D341Med (cell line): ENCODE measurements at regions not wholly inside any gene's neighbourhood (a gene's known extent, or its start where the extent isn't known, plus 50 kb on each side); places are given as distances from the start of the nearest gene placed in this dataset.
"Not testable (repeated sequence)": the region's sequence is repeated elsewhere in the genome, so short reads cannot be mapped to it uniquely, and the experiment has no call there.

ENCODE experiments used
- DNase-seq: peaks from one replicate; pipeline ENCODE4 v3.0.0; 2012; ENCODE audit warnings: low spot score

DNA sequence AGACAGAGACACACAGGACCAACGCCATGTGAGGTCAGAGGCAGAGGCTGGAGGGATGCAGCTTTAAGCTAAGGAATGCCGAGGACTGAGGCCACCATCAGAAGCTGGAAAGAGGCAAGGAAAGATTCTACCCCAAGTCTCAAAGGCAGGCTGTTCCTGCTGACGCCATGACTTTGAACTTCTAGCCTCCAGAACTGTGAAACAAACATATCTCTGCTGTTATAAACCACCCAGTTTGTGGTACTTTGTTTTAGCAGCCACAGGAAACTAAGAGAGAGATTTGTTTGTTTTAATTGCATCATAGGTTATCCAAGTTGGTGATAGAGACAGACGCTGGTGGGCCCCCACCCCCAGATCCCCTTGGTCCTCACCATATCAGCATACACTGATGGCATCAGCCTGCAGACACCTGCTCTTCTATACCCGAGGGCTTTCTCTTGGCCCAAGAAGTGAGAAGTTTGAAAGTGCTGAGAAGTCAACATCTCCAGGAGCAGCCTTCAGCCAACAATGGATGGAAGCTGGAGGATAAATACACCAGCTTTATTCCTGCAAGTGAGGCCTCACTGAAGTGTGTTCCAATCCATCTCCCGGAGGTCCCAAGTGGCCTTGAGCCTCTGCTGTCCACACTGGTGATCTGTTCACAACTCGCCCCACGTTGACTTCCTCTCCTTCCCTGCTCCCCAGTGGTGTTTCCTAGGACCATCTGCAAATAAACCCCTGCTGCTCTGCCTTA lies 154.7 kb downstream of the BTBD3 start:
- DNase-seq, result no peak

DNA sequence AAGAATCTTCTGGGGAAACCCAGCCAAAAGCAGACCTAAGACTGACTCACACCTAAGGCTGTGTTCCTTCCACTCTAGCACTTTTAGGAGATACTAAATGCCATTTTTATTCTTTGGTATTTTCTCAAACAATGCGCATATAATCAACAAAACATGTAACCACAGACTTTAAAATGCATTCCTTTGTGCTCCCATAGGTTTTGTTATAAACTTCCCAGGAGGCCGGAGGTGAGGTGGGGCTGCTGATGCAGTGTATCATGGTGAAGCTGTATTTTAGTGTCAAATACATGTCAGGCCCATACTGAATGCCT lies 155.2 kb downstream of the BTBD3 start:
- no peak for DNase-seq

DNA sequence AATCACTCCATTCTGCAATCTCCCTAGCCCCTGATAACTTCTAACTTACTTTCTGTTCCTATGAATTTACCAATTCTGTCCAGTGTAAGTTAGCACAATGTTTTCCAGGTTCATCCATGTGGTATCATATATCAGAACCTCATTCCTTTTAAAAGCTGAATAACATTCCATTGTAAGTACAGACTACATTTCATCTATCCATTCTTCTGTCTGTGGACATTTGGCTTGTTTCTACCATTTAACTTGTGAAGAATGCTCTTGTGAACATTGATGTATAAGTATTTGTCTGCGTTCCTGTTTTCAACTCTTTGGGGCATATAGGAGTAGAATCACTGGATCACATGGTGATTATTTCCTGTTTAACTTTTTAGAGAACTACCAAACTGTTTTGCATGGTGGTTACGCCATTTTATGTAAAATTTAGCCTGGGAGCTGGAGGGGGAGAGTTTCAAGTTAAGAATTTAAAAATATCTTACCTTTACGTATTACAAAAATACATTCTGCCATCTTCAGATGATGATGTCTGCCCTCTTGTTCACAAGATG lies 156.5 kb downstream of the BTBD3 start:
- no peak for DNase-seq

DNA sequence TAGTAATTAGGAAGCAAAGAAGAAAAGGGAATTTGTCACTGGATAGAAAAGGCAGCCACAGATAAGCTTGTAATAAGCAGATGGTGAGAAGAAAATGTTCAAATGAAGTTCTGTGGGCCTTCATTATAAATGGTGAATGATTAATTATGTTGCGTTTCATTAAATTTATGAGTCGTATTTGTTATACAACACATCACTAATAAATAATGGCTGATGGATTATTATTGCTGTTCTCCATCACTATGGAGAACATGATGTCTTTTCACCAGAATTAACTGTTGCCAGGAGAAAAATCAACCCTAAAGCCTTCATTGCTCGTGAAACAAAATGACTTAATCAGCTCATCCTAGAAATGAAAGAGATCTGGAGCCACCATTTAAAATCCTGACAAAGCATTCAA lies 158.5 kb downstream of the BTBD3 start:
- DNase-seq, result no peak

DNA sequence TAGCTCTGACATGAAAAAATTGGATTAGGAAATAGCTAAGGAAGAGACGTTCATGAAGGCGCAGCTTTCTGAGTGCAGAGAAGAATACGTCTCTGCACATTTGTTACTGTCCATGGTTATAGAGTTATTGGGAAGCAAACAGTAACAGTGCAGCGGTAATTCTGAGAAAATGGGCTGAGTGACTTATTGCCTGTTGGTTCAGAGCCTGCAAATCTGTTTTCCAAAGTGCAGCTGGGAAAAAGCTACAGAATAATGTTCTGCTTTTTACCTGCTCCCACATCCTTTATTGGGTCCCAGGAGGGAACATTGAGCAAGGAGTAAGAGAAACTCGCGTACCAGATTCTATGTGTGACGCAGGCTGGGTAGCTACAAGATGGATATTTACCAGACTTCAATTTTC lies 160.2 kb downstream of the BTBD3 start:
- DNase-seq, result no peak

DNA sequence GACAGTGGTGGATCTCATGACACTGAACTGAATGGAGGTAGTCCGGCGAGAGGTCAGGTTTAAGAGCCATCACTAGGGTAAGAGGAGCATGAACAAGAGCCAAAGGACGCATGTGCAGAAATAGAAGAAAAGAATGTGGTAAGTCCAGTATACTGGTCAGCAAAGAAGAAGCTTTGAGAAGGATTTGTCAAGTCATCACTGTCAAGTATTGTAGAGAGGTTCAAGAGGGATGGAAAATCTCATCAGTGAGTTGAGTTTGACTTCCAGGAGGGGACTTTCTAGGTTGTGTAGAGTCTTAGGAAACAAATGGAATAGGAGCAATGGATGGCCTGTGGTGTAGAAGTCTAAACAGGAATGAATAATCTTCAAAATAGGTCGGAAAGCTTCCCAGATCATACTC lies 161.8 kb downstream of the BTBD3 start:
- DNase-seq, result no peak

DNA sequence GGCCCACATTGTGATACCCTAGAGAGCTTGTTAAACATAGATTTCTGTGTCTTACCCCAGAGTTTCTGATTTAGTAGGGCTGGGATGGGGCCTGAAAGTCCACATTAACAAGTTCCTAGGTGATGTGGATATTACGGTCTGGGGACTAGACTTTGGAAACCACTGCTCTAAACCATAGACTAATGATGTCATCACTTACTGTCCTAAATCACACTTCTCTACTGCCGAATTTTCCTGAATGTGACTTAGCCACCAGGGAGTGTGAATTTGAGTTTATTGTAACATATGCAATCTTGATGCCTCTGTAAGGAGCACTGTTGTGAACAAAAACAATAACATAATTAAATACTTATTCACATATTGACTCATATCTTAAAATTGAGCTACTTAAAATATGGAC lies 165.6 kb downstream of the BTBD3 start:
- no peak for DNase-seq

DNA sequence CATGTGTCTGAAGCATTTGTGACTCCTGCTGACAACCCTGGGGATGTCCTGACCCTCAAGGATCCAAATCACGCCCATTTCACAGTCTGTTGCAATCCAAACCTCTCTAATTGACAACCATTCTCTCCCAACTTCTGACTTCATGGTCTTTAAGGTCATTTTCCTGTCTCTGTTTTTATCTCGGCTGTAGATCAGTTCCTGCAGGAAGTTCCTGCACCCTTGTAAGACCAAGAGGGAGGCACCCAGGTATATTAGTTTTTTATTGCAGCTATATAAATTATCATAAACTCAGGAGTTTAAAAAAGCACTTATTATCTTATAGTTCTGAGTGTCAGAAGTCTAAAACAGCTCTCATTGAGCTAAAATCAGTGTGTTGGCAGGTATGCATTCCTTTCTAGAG lies 166.8 kb downstream of the BTBD3 start:
- no peak for DNase-seq

DNA sequence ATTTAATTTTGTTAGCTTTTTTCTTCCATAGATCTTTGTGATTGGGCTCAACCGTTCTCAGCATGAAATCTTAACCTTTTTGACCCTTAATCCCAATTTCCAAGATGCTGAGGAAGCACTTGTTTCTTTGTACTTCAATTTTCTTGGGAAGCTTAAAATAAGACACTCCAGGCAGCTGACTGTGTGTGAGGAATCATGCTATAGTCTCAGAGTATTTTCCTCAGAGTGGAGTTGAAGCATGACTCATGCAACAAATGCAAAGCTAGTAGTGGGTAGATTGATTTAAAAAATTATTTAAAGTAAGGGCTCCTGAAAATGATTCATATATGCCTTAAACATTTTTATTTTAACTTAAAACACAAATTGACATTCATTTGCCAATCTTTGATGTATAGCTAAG lies 168.7 kb downstream of the BTBD3 start:
- DNase-seq, result no peak

DNA sequence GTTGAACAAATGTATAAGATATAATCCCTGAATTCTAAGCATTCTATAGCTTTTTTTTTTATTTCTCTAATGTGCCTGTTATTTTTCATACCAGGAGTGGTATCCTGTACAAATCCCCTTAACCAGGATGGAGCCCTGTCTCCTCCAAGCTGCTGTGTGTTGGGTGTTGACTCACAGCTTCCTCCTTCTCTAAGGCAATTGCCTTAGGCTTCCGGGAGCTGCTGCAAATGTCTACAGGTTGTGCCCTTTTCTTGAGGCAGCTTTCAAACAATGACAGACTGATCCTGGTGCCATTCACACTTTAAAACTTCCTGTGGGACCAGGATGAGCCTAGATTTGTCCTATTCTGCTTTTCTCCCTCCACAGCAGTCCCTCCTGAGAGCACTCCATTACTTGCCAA lies 173.2 kb downstream of the BTBD3 start:
- no peak for DNase-seq

DNA sequence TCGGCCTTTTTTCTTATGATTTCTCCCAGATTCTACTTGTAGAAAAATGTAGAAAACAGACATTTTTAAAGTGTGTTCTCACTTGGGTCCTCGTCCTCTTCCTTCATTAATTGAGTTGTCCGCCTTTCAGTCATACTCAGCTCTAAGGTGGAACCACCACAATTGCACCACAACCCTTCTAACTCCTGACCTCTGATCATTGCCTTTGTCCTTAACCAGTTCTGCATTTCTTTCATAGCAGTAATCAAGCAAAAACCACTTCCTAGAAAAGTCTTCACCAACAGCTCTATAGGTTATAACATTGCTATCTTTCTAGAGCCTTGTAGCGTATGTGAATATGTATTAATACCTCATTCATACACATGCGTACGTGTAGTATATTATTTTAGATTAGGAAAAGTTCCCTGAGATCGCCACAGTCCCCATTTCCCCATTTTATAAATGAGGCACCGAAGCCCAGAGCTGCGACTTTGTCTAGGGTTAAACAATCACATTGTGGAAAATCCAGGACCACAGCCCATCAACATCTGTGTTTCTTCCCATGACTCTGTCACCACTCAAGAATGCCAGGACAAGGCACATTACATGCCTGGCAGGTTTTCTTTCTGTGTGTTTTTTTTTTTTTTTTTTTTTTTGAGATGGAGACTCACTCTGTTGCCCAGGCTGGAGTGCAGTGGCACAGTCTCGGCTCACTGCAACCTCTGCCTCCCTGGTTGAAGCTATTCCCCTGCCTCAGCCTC lies 175.5 kb downstream of the BTBD3 start:
- no peak for DNase-seq

DNA sequence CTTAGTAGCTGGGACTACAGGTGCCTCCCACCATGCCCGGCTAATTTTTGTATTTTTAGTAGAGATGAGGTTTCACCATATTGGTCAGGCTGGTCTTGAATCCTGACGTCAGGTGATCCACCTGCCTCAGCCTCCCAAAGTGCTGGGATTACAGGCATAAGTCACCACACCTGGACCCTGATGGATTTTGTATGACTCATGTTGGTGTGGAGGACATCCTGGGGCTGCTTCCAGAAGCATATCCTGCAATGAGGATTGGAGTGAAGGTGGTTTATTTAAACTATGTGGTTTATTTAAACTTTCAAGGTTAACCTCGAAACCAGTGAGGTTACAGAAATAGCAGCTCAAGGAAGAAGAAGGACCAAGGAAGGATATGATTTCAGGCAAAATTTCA lies 176.1 kb downstream of the BTBD3 start:
- not testable (repeated sequence) for DNase-seq

DNA sequence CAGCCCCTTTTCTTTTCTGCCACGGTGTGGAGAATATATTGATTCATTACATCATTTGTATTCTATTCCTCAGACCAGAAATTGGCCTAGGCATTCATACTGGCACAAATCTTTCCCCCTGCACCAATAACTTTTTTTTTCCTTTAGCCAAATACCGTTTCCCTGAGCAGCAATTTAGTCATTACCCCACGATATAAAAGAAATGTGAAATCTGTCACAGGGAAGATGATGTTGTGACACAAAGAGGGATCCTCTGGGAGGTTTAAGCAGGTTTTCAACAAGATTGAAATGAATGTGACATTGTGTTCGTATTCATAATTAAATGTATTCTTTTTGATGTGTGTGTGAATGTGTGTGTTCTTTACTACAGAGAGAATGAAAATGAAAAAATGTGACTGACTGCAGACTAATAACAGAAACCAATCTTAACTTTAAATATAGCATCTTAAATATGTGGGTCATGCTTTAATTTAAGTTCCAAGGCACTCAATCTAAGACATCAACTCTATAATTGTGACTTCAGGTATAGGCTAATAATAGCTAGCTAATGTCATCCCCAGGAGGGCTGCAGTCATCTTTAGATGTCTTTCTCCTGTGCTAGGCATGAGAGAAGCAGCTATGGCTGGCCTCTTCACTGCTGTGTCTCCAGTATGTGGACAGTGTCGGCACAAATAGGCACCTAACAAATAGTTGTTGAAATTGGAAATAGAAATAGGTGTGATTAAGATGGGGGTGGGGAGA lies 177.7 kb downstream of the BTBD3 start:
- no peak for DNase-seq

DNA sequence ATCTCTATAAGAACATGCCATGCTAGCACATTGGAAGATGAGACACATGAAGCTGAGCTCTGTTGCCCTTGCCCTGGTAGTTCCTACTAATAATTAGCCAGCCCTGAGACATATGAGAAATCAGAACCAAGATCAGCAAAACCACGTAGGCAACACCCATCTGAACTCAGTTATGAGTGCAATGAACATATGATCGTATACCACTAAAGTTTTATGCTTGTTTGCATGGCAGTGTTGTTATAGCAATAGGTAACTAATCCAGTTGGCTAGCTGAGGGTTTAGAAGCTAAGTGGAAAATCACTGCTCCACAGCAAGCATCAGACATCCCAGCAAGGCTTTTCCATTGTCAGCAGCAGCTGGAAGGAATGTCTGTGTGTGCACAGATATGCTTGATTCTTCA lies 180.7 kb downstream of the BTBD3 start:
- no peak for DNase-seq

DNA sequence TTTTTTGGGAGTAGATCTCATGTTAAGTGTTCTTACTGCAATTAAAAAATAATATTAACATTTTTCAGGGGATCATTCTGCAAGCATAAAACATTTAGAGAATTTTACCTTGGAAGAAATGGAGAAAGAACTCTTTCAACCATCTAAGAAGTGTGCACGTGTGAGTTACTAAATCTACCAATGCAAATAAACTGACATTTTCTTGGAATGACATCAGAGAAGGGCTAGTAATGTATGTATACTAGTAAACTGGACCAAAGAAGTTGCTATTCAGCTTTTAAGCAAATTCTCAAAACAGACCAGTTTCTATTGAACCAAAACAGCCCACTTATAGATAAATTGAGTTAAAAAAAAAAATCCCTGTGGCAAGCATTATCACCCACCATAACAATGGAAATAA lies 191.2 kb downstream of the BTBD3 start:
- DNase-seq, result no peak

DNA sequence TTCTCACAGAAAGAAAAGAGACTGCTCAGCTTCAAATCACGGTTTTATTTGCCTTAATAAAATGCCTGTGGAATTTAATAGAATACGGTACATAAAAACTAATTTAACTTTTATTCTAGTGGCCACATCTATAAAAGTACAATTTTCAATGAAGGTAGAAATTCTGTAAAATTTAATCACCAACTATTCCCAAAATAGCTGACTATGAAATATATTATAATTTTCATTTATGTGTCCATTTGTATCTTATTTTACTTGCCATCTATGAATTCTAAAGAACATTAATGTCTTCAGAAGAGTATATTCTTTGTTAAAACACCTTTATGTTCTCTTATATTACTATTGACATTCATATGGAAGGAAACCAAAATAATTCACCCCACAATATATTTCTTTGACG lies 192.6 kb downstream of the BTBD3 start:
- DNase-seq, result no peak

DNA sequence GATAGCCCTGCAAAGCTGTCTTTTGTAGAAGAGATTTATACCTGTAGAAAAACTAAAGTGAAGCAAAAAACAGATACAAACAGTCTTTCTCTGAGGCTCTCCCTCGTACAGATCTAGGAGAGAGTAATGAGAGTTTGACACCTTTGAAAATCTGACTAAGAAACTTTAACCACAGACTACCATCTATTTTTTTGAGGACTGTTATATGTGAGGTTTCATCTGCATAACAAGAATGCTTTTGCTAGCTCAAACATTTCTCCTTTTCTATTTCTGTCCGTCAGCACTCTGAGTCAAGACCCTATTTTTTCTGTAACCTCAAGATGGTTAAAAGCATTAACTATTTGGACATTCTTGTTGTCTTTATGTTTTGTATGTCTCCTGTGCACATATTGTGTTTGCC lies 193.0 kb downstream of the BTBD3 start:
- no peak for DNase-seq

DNA sequence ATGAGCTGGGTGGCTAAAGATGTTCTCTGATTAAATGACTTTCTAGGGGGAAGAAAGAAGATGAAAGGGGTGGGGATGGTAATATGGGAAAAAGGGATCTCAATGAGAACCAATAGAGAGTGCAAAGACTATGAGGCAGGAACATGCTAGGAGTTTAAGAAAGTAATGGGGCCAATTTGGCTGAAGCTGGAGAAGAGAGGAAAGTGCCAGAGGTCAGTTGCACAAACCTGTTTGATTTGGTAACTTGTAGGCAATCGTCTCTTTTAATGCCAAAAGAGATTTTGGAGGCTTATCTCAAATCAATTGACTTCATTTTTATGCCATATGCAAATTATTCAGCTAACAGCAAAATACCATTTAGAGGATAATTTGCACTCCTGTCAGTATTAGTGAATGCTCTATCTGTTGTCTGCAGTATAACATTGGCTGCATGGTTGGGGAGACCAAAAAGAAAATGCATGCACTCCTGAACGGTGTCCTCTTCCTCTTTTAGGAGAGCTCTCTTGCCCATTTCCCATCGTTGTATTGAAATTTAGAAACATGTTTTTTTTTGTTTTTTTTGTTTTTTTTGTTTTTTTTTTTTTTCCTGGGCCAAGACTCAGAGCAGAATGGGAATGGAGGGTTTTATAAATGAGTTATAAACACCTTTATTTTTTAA lies 193.9 kb downstream of the BTBD3 start:
- DNase-seq, result no peak

DNA sequence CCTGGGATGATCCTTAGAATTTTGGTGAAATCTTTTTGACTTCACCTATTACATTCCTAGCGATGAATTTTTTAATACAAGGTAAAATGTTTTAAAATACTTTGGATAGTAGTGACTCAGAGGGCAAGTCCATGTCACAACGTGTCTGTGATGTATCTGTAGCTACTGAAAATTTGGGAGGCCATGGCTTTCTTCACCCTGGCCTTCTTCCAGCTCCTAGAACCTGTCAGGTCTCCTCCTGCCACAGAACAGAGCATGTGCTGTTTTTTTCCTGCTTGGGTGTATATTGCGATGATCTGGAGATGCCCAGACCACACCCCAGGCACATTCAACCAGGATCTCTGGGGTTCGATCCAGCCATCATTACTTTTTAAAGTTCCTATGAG lies 194.4 kb downstream of the BTBD3 start:
- no peak for DNase-seq

DNA sequence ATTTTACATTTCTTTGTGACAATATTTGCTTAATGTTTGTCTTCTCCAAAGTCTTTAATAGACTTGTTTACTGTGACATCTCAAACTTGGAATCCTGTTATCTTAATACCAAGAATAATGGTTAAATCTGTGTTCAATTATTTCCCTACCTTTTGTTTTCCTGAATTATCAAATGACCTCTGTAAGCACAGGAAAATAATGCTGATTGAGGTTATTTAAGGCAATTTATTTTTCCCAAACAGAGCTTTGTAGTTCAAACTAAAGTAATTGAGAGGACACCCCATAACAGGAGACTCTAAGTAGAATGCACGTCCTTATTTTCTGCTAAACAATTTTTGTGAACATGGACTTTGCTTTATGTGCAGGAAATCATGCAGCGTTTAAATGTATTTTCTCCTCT lies 195.0 kb downstream of the BTBD3 start:
- DNase-seq, result no peak

DNA sequence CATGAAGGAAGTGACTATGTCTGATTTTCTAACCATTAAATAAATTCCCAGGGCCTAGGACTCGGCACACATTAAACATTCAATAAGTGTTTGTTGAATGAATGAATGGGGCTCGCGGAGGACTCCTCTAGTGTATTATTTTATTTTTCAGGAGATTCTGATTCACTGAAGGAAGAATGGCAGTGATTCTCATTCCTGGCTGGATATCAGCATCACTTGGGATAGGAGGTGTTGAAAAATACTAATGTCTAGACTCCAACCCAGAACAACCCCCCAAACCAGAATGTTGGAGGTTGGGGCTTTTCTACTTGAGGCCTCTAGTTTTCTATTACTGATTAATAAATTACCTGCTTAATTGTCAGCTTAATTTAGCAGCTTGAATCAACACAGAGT lies 195.4 kb downstream of the BTBD3 start:
- DNase-seq, result no peak

DNA sequence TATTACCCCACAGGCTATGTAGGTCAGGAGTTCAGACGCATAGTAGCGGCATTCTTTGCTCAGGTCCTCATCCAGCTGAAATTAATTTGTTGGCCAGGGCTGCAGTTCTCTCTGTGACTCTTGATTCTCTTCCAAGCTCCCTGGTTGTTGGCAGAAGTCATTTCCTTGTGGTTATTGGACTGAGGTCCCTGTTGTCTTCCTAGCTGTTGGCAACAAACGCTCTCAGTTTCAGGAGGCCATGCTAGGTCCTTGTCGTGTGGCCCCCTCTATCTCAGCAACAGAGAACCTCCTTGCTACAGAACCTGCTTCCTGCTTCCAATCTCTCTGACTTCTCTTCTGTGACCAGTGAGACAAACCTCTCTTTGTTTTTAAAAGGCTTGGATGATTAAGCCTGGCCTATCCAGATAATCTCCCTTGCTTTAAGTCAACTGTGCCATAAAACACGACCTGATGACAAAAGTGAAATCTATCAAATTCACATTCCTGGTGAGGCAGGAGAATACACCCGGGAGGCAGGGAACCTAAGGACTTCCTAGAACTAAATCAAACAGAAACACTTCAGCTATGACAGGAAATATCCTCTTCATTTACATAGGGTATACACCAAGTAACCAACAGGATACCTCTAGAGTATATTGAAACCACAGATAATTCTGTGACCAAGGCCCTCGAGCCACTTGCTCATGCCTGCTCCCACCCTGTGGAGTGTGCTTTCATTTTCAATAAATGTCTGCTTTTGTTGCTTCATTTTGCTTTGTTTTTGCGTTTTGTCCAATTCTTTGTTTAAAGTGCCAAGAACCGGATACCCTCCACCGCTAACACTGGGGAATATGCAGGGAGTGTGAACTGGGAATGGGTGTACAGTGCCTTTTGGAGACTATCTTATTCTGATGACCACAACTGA lies 196.0 kb downstream of the BTBD3 start:
- no peak for DNase-seq
